ENCODE measurements at regions not wholly inside any gene's neighbourhood (a gene's known extent, or its start where the extent isn't known, plus 50 kb on each side); places are given as distances from the start of the nearest gene placed in this dataset.

DNA sequence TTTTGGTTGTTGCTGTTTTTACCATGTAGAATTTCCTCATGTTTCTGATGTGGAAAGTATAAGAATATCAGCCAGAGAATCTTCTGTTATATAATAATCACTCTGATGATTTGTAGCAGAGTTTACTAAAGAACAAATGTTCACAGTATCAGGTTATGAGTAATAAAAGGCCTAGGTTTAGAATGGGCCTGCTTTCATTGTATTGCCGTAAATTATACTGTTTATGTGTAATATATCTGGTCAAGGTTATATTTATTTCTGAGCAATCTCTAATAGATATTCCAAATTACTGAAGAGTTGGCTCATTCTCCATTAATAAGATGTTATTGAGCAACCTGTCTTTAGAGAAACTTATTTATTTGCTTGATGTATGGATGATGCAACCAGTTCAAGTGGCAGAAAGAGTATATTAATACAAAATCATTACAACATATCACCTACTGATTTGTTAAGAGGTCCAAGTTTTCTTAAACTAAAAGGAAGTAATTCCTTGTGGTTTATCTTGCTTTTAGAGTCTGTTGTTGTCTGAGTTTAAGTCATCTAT is 649.4 kb upstream of the CXADR start:
- Histone ChIP-seq H3K36me3 (ENCODE audit: insufficient read depth, low read length) (no peaks in the 10 kb centered on the region), H3K9ac (ENCODE audit: low read depth, low read length) (no peak overlapping the region), H3K9me3 (ENCODE audit: control insufficient read depth, insufficient read depth, low read length) (no peaks in the 10 kb centered on the region), H3K4me1 (ENCODE audit: insufficient read depth, low read length) (peaks cover 5% of the 10 kb centered on the region; the same call in 1 of the 2 replicates)

GRCh38 chr21:16863908-16864307 is 648.9 kb upstream of the CXADR start:
- no peaks in the 10 kb centered on the region for H3K36me3 ChIP-seq (ENCODE audit: insufficient read depth, low read length)
- no peaks in the 10 kb centered on the region for H3K9me3 ChIP-seq (ENCODE audit: control insufficient read depth, insufficient read depth, low read length)
- H3K9ac ChIP-seq (ENCODE audit: low read depth, low read length), result no peak overlapping the region
- peaks cover 5% of the 10 kb centered on the region; the same call in 1 of the 2 replicates for H3K4me1 ChIP-seq (ENCODE audit: insufficient read depth, low read length)

DNA sequence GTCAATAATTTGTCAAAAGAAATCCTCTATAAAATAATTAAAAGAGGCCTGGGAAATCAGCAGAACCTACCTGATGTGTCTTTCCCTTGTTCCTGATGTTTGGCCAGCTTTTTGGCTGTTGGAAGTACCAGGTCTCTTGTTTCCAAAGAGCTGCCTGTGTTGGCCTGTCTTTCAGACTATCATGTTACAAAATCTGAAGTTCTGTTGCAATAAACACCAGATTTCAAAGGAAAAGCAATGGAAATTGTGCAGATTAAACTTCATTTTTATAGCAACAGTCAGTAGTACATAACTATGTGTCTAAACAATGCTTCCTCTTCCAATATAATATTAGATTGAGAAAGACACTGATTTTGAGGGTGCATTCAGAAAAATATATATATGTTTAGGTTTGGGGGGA is 647.2 kb upstream of the CXADR start:
- no peak overlapping the region for H3K9ac ChIP-seq (ENCODE audit: low read depth, low read length)
- no peaks in the 10 kb centered on the region for H3K9me3 ChIP-seq (ENCODE audit: control insufficient read depth, insufficient read depth, low read length)
- peaks cover 5% of the 10 kb centered on the region; the same call in 1 of the 2 replicates for H3K4me1 ChIP-seq (ENCODE audit: insufficient read depth, low read length)
- no peaks in the 10 kb centered on the region for H3K36me3 ChIP-seq (ENCODE audit: insufficient read depth, low read length)

- Histone ChIP-seq H3K9me3 (ENCODE audit: control insufficient read depth, insufficient read depth, low read length) (no peaks in the 10 kb centered on the region), H3K4me1 (ENCODE audit: insufficient read depth, low read length) (no peaks in the 10 kb centered on the region; the same call in 1 of the 2 replicates), H3K36me3 (ENCODE audit: insufficient read depth, low read length) (no peaks in the 10 kb centered on the region), H3K9ac (ENCODE audit: low read depth, low read length) (no peak overlapping the region)
Measured at GRCh38 chr21:16866851-16867250, 646.0 kb upstream of the CXADR start.

GRCh38 chr21:16870103-16870502 is 642.7 kb upstream of the CXADR start:
- Histone ChIP-seq H3K9ac (ENCODE audit: low read depth, low read length) (no peak overlapping the region), H3K36me3 (ENCODE audit: insufficient read depth, low read length) (no peaks in the 10 kb centered on the region), H3K4me1 (ENCODE audit: insufficient read depth, low read length) (no peaks in the 10 kb centered on the region), H3K9me3 (ENCODE audit: control insufficient read depth, insufficient read depth, low read length) (no peaks in the 10 kb centered on the region)

DNA sequence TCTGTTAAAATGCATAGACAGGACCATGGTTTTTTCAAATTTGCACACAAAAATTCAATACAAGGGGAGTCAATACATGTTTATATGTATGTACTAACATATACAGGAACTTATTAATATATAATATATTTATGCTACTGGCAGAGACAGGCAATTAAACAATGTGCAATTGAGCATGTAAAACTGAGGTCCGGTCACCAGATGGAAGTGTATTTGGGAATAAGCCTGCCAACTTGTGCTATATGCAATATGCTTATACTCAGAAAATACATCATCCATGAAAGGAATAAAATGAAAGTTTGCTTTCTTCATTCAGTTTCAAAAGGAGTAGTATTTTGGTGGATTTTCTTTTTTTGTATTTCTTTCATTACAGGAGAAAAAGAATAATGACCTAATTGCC is 640.2 kb upstream of the CXADR start:
- no peaks in the 10 kb centered on the region for H3K4me1 ChIP-seq (ENCODE audit: insufficient read depth, low read length)
- H3K9ac ChIP-seq (ENCODE audit: low read depth, low read length), result no peak overlapping the region
- H3K36me3 ChIP-seq (ENCODE audit: insufficient read depth, low read length), result no peaks in the 10 kb centered on the region
- no peaks in the 10 kb centered on the region for H3K9me3 ChIP-seq (ENCODE audit: control insufficient read depth, insufficient read depth, low read length)

DNA sequence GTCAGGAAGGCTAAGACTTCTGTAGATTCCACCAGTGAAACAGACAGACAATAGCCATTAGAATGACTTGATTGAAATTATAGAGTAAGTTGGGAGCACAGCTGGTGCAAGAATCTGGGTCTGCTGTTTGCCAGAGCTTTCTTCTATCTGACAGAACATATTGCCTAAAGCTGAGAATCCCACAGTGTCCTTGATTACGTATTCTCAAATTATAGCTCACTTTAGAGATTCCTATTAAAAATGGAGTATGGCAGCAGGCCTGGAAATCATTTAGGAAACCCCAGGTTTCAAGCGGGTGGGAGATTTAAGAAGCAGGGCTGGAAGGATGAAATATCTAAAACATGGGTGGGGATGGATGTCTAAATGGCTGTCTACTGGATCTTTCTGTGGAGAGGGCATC is 639.7 kb upstream of the CXADR start:
- Histone ChIP-seq H3K36me3 (ENCODE audit: insufficient read depth, low read length) (no peaks in the 10 kb centered on the region), H3K9ac (ENCODE audit: low read depth, low read length) (no peak overlapping the region), H3K9me3 (ENCODE audit: control insufficient read depth, insufficient read depth, low read length) (no peaks in the 10 kb centered on the region), H3K4me1 (ENCODE audit: insufficient read depth, low read length) (no peaks in the 10 kb centered on the region)

DNA sequence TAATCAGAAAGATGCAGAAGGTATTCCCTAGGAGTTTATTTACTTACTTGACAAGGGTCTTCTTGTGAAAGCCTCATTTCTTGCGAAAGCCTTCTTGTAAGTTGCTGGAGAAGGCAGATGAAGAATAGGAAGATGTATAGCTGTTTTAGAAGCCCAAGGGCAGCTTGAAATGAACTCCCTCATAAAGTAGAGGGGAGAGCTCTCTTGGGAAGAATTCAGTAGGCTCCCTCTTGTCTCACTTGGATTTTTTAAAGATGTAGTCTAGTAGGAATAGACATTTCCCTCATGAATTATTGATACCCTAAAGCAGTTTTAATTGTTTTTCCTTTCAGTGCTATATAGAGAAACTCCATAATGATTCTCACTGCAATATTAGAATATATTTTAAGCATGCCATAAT is 639.2 kb upstream of the CXADR start:
- Histone ChIP-seq H3K4me1 (ENCODE audit: insufficient read depth, low read length) (no peaks in the 10 kb centered on the region), H3K9ac (ENCODE audit: low read depth, low read length) (no peak overlapping the region), H3K36me3 (ENCODE audit: insufficient read depth, low read length) (no peaks in the 10 kb centered on the region), H3K9me3 (ENCODE audit: control insufficient read depth, insufficient read depth, low read length) (no peaks in the 10 kb centered on the region)

- Histone ChIP-seq H3K9me3 (ENCODE audit: control insufficient read depth, insufficient read depth, low read length) (no peaks in the 10 kb centered on the region), H3K9ac (ENCODE audit: low read depth, low read length) (no peak overlapping the region), H3K36me3 (ENCODE audit: insufficient read depth, low read length) (no peaks in the 10 kb centered on the region), H3K4me1 (ENCODE audit: insufficient read depth, low read length) (no peaks in the 10 kb centered on the region)
Measured at GRCh38 chr21:16879479-16879878, 633.4 kb upstream of the CXADR start.

GRCh38 chr21:16891821-16892220 is 621.0 kb upstream of the CXADR start:
- Histone ChIP-seq H3K4me1 (ENCODE audit: insufficient read depth, low read length) (no peaks in the 10 kb centered on the region), H3K9ac (ENCODE audit: low read depth, low read length) (no peak overlapping the region), H3K36me3 (ENCODE audit: insufficient read depth, low read length) (no peaks in the 10 kb centered on the region), H3K9me3 (ENCODE audit: control insufficient read depth, insufficient read depth, low read length) (no peaks in the 10 kb centered on the region)

DNA sequence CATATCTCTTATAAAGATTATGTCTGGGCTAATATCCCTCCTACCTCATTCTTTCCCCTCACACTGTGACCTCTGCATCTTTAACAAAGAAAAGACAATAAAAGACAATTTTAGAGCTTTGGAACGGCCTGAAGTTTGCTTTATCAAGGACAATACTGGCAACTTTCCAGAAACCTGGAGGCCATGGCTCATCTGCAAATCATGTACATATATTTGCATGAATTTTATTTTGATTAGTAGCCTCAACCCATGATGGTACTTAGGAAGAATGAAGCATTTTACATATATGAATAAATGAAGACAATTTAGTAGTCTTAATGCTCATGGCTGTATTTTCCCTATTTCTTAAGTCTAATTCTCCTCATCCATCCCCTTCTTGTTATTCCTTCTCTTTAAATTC is 612.2 kb upstream of the CXADR start:
- H3K36me3 ChIP-seq (ENCODE audit: insufficient read depth, low read length), result no peaks in the 10 kb centered on the region
- no peak overlapping the region for H3K9ac ChIP-seq (ENCODE audit: low read depth, low read length)
- H3K9me3 ChIP-seq (ENCODE audit: control insufficient read depth, insufficient read depth, low read length), result no peaks in the 10 kb centered on the region
- no peaks in the 10 kb centered on the region for H3K4me1 ChIP-seq (ENCODE audit: insufficient read depth, low read length)

- Histone ChIP-seq H3K36me3 (ENCODE audit: insufficient read depth, low read length) (no peaks in the 10 kb centered on the region), H3K9me3 (ENCODE audit: control insufficient read depth, insufficient read depth, low read length) (no peaks in the 10 kb centered on the region), H3K9ac (ENCODE audit: low read depth, low read length) (no peak overlapping the region), H3K4me1 (ENCODE audit: insufficient read depth, low read length) (0 out of 2 replicates have a peak, but pooled peaks cover 3% of the 10 kb centered on the region)
Measured at GRCh38 chr21:16908077-16908476, 604.8 kb upstream of the CXADR start.

DNA sequence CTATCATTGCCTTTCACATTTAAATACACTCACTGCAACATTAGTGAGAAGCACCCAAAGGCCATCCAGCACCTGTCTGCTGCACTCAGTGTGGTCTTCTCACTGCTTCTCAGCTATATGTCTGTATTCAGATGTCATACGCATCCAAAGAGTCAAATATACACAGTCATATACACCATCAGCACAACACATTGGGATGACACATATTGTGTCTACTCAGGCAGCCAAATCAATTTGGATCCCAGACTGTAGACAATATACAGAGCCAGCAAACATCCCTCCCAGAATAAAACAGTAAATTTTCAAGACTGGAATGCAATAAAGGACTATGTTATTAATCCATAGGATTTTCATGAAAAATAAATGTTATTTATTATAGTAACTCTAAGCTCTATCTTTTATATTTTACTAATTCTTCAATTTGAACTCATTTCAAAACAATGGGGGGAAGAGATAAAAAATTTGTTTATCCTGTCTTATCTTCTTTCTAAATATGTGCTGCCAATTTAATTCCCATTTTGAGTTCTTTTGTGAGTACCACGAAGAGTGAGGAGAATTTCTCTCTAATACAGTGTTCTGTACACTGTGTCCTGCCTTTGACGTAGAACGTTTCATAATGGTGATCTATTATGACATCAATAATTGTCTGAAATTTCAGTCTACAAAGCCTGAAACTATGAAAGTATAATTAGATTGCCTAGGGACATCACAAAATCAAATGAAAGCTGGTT is 602.2 kb upstream of the CXADR start:
- no peak overlapping the region for H3K9ac ChIP-seq (ENCODE audit: low read depth, low read length)
- no peaks in the 10 kb centered on the region for H3K9me3 ChIP-seq (ENCODE audit: control insufficient read depth, insufficient read depth, low read length)
- no peaks in the 10 kb centered on the region for H3K36me3 ChIP-seq (ENCODE audit: insufficient read depth, low read length)
- 0 out of 2 replicates have a peak, but pooled peaks cover 3% of the 10 kb centered on the region for H3K4me1 ChIP-seq (ENCODE audit: insufficient read depth, low read length)

DNA sequence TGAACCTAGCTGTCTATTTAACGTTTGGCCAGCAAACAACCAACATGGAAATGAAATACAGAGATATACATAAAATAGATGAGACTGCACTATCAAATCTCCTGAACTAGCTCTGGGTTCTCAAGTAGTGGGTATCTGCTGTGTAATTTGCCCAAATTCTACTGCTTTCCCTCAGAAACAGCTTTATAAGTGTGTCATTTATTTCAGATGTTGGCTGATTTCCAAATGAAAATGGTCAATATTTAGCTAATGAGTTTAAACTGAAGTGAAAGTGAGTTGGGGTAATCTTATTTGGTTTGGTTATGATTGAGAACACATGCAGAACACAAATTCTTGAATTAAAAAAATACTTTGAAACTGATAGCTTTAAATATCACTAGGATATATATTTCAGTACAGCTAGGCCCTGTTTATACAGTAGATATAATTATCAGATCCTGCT is 601.7 kb upstream of the CXADR start:
- H3K36me3 ChIP-seq (ENCODE audit: insufficient read depth, low read length), result no peaks in the 10 kb centered on the region
- no peak overlapping the region for H3K9ac ChIP-seq (ENCODE audit: low read depth, low read length)
- H3K9me3 ChIP-seq (ENCODE audit: control insufficient read depth, insufficient read depth, low read length), result no peaks in the 10 kb centered on the region
- 0 out of 2 replicates have a peak, but pooled peaks cover 3% of the 10 kb centered on the region for H3K4me1 ChIP-seq (ENCODE audit: insufficient read depth, low read length)

- 0 out of 2 replicates have a peak, but pooled peaks cover 3% of the 10 kb centered on the region for H3K4me1 ChIP-seq (ENCODE audit: insufficient read depth, low read length)
- H3K9ac ChIP-seq (ENCODE audit: low read depth, low read length), result no peak overlapping the region
- no peaks in the 10 kb centered on the region for H3K9me3 ChIP-seq (ENCODE audit: control insufficient read depth, insufficient read depth, low read length)
- no peaks in the 10 kb centered on the region for H3K36me3 ChIP-seq (ENCODE audit: insufficient read depth, low read length)
Measured at GRCh38 chr21:16912075-16912474, 600.8 kb upstream of the CXADR start.

Data from ES-I3 (cell line).